ENCODE measurements at regions not wholly inside any gene's neighbourhood (a gene's known extent, or its start where the extent isn't known, plus 50 kb on each side); places are given as distances from the start of the nearest gene placed in this dataset.

- no peak overlapping the region for H3K4me3 ChIP-seq (ENCODE audit: low read depth, low read length)
- peak; percentile 41 for DNase-seq (ENCODE audit: low read depth)
- no peak for TF ChIP-seq CTCF (IDR thresholded peaks at IDR 0.05; ENCODE audit: insufficient read depth, low read depth, low read length, missing control alignments)
Observed at GRCh38 chr14:76696361-76696760, 64.9 kb upstream of the VASH1 start.

GRCh38 chr14:76696791-76697190, 64.5 kb upstream of the VASH1 start:
- H3K4me3 ChIP-seq (ENCODE audit: low read depth, low read length): no peak overlapping the region
- no peak for DNase-seq (ENCODE audit: low read depth)
- no peak for TF ChIP-seq CTCF (IDR thresholded peaks at IDR 0.05; ENCODE audit: insufficient read depth, low read depth, low read length, missing control alignments)

- TF ChIP-seq CTCF (IDR thresholded peaks at IDR 0.05; ENCODE audit: insufficient read depth, low read depth, low read length, missing control alignments): no peak
- DNase-seq (ENCODE audit: low read depth): no peak
- no peak overlapping the region for H3K4me3 ChIP-seq (ENCODE audit: low read depth, low read length)
Observed at GRCh38 chr14:76697246-76697905, 63.9 kb upstream of the VASH1 start.

GRCh38 chr14:76698191-76698590, 63.1 kb upstream of the VASH1 start:
- TF ChIP-seq CTCF (IDR thresholded peaks at IDR 0.05; ENCODE audit: insufficient read depth, low read depth, low read length, missing control alignments): no peak
- no peak for DNase-seq (ENCODE audit: low read depth)

GRCh38 chr14:76698631-76699030, 62.6 kb upstream of the VASH1 start:
- no peak overlapping the region for H3K4me3 ChIP-seq (ENCODE audit: low read depth, low read length)
- no peak for TF ChIP-seq CTCF (IDR thresholded peaks at IDR 0.05; ENCODE audit: insufficient read depth, low read depth, low read length, missing control alignments)
- no peak for DNase-seq (ENCODE audit: low read depth)

More at GRCh38 chr14:76698191-76698590, 63.1 kb upstream of the VASH1 start:
- no peak overlapping the region for H3K4me3 ChIP-seq (ENCODE audit: low read depth, low read length)

DNA sequence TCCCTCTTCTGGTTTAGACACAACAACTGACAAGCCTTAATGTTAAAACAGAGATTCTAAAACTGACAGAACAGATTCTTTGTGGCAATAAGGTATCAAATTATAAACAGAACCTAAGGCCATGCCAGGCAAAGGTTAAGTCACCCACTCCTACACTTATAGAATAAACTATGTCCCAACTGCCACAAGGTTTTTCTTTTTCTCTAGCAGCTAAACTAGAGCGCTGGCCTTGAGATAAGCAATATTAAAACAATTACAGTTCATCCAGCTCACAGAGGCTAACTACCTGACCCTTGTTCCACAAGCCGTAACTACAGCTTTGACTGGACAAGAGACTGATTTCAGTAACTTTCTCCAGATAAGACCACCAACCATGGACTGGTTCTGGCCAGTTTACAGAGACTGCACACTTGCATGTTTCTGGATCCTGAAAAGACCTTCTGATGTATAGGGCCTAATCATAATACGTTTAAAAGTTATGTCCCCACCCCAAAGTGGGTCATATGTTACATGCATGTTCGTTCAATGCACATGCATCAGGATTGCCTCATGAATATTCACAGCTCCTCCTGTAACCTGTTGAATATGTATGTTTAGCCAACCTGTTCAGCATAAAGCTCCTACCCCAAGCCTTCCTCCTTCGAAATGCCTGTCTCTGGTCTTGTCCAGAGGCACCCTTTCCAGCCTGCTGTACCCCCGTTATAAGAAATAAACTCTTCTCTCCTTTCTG, 61.9 kb upstream of the VASH1 start:
- no peak for DNase-seq (ENCODE audit: low read depth)
- H3K4me3 ChIP-seq (ENCODE audit: low read depth, low read length): no peak overlapping the region
- TF ChIP-seq CTCF (IDR thresholded peaks at IDR 0.05; ENCODE audit: insufficient read depth, low read depth, low read length, missing control alignments): no peak
